ENCODE measurements at regions not wholly inside any gene's neighbourhood (a gene's known extent, or its start where the extent isn't known, plus 50 kb on each side); places are given as distances from the start of the nearest gene placed in this dataset.

GRCh38 chr21:36532769-36533467 is 53.0 kb upstream of the CLDN14 start:
- no peaks in the 10 kb centered on the region for H3K4me1 ChIP-seq (ENCODE audit: control insufficient read depth in 1 of 2, insufficient read depth in 2 of 2, low read length in 2 of 2)
- H3K9ac ChIP-seq (ENCODE audit: low read length): no peak overlapping the region
- H3K79me2 ChIP-seq (ENCODE audit: control insufficient read depth, insufficient read depth, low read length, poor library complexity): no peaks in the 10 kb centered on the region
- no peaks in the 10 kb centered on the region for H3K36me3 ChIP-seq (ENCODE audit: control insufficient read depth in 1 of 2, insufficient read depth in 2 of 2, low read length in 2 of 2)
- no peak overlapping the region for H3K23ac ChIP-seq (ENCODE audit: low read length)
- H3K4me3 ChIP-seq (ENCODE audit: low read depth, low read length): no peak overlapping the region
- no peak for DNase-seq
- no CpG with 5 or more reads among the region's 15 CpGs for WGBS (ENCODE audit: extremely low coverage, insufficient coverage, insufficient read length)
- no peak overlapping the region for H2AFZ ChIP-seq (ENCODE audit: insufficient read depth, low read length, poor library complexity)
- no peak overlapping the region for H4K8ac ChIP-seq (ENCODE audit: low read depth, low read length)
- H3K18ac ChIP-seq (ENCODE audit: low read length): no peak overlapping the region
- no peak overlapping the region for H2BK120ac ChIP-seq (ENCODE audit: insufficient read depth, low read length, poor library complexity)
- H4K91ac ChIP-seq (ENCODE audit: low read depth, low read length): no peak overlapping the region
- no peaks in the 10 kb centered on the region for H3K27me3 ChIP-seq (ENCODE audit: insufficient read depth, low read length)
- no peak overlapping the region for H3K4ac ChIP-seq (ENCODE audit: low read depth, low read length)
- no peak overlapping the region for H2BK5ac ChIP-seq (ENCODE audit: low read depth, low read length, poor library complexity)
- no peaks in the 10 kb centered on the region for H3K79me1 ChIP-seq (ENCODE audit: low read length)
- no peaks in the 10 kb centered on the region for H3K9me3 ChIP-seq (ENCODE audit: insufficient read depth, low read depth, low read length)
- no peak overlapping the region for H3K27ac ChIP-seq (ENCODE audit: low read depth, low read length)
- H2BK12ac ChIP-seq (ENCODE audit: low read length): no peak overlapping the region
- H3K14ac ChIP-seq (ENCODE audit: low read length): no peak overlapping the region
- no peak overlapping the region for H2AK5ac ChIP-seq (ENCODE audit: low read length)
- no peak overlapping the region for H4K12ac ChIP-seq (ENCODE audit: low read depth, low read length)
- no peak overlapping the region for H3K4me2 ChIP-seq (ENCODE audit: low read length)

- Histone ChIP-seq H3K27ac (ENCODE audit: low read depth, low read length) (no peak overlapping the region), H4K12ac (ENCODE audit: low read depth, low read length) (no peak overlapping the region), H3K4ac (ENCODE audit: low read depth, low read length) (no peak overlapping the region), H2BK120ac (ENCODE audit: insufficient read depth, low read length, poor library complexity) (no peak overlapping the region), H3K9ac (ENCODE audit: low read length) (no peak overlapping the region), H3K9me3 (ENCODE audit: insufficient read depth, low read depth, low read length) (no peaks in the 10 kb centered on the region), H2BK12ac (ENCODE audit: low read length) (no peak overlapping the region), H3K79me1 (ENCODE audit: low read length) (no peaks in the 10 kb centered on the region), H3K14ac (ENCODE audit: low read length) (no peak overlapping the region), H3K23ac (ENCODE audit: low read length) (no peak overlapping the region), H3K4me2 (ENCODE audit: low read length) (no peak overlapping the region), H4K91ac (ENCODE audit: low read depth, low read length) (no peak overlapping the region), H3K27me3 (ENCODE audit: insufficient read depth, low read length) (no peaks in the 10 kb centered on the region), H3K4me1 (ENCODE audit: control insufficient read depth in 1 of 2, insufficient read depth in 2 of 2, low read length in 2 of 2) (no peaks in the 10 kb centered on the region), H2AK5ac (ENCODE audit: low read length) (no peak overlapping the region), H3K4me3 (ENCODE audit: low read depth, low read length) (no peak overlapping the region), H3K79me2 (ENCODE audit: control insufficient read depth, insufficient read depth, low read length, poor library complexity) (no peaks in the 10 kb centered on the region), H2AFZ (ENCODE audit: insufficient read depth, low read length, poor library complexity) (no peak overlapping the region), H4K8ac (ENCODE audit: low read depth, low read length) (no peak overlapping the region), H2BK5ac (ENCODE audit: low read depth, low read length, poor library complexity) (no peak overlapping the region), H3K36me3 (ENCODE audit: control insufficient read depth in 1 of 2, insufficient read depth in 2 of 2, low read length in 2 of 2) (no peaks in the 10 kb centered on the region), H3K18ac (ENCODE audit: low read length) (no peak overlapping the region)
- no CpG with 5 or more reads among the region's 6 CpGs for WGBS (ENCODE audit: extremely low coverage, insufficient coverage, insufficient read length)
- DNase-seq: no peak
Measured at GRCh38 chr21:36533468-36533848, 53.5 kb upstream of the CLDN14 start.

GRCh38 chr21:36534656-36535055 is 54.7 kb upstream of the CLDN14 start:
- no peak overlapping the region for H3K9ac ChIP-seq (ENCODE audit: low read length)
- no peaks in the 10 kb centered on the region for H3K27me3 ChIP-seq (ENCODE audit: insufficient read depth, low read length)
- H4K91ac ChIP-seq (ENCODE audit: low read depth, low read length): no peak overlapping the region
- H2AK5ac ChIP-seq (ENCODE audit: low read length): no peak overlapping the region
- no peaks in the 10 kb centered on the region for H3K79me2 ChIP-seq (ENCODE audit: control insufficient read depth, insufficient read depth, low read length, poor library complexity)
- no peak overlapping the region for H2BK5ac ChIP-seq (ENCODE audit: low read depth, low read length, poor library complexity)
- H3K4me2 ChIP-seq (ENCODE audit: low read length): no peak overlapping the region
- H4K8ac ChIP-seq (ENCODE audit: low read depth, low read length): no peak overlapping the region
- peaks cover 5% of the 10 kb centered on the region for H3K9me3 ChIP-seq (ENCODE audit: insufficient read depth, low read depth, low read length)
- no peak overlapping the region for H3K4ac ChIP-seq (ENCODE audit: low read depth, low read length)
- no peak overlapping the region for H2AFZ ChIP-seq (ENCODE audit: insufficient read depth, low read length, poor library complexity)
- H3K23ac ChIP-seq (ENCODE audit: low read length): no peak overlapping the region
- no peaks in the 10 kb centered on the region for H3K36me3 ChIP-seq (ENCODE audit: control insufficient read depth in 1 of 2, insufficient read depth in 2 of 2, low read length in 2 of 2)
- H3K27ac ChIP-seq (ENCODE audit: low read depth, low read length): no peak overlapping the region
- no peaks in the 10 kb centered on the region for H3K79me1 ChIP-seq (ENCODE audit: low read length)
- no peak overlapping the region for H3K4me3 ChIP-seq (ENCODE audit: low read depth, low read length)
- H2BK12ac ChIP-seq (ENCODE audit: low read length): no peak overlapping the region
- H3K14ac ChIP-seq (ENCODE audit: low read length): no peak overlapping the region
- H3K18ac ChIP-seq (ENCODE audit: low read length): no peak overlapping the region
- WGBS (ENCODE audit: extremely low coverage, insufficient coverage, insufficient read length): no CpG with 5 or more reads among the region's 3 CpGs
- H4K12ac ChIP-seq (ENCODE audit: low read depth, low read length): no peak overlapping the region
- no peak for DNase-seq
- H2BK120ac ChIP-seq (ENCODE audit: insufficient read depth, low read length, poor library complexity): no peak overlapping the region
- no peaks in the 10 kb centered on the region for H3K4me1 ChIP-seq (ENCODE audit: control insufficient read depth in 1 of 2, insufficient read depth in 2 of 2, low read length in 2 of 2)

GRCh38 chr21:36535618-36536241 is 55.8 kb upstream of the CLDN14 start:
- Histone ChIP-seq H3K4me3 (ENCODE audit: low read depth, low read length) (no peak overlapping the region), H2AFZ (ENCODE audit: insufficient read depth, low read length, poor library complexity) (no peak overlapping the region), H3K4me2 (ENCODE audit: low read length) (no peak overlapping the region), H3K9me3 (ENCODE audit: insufficient read depth, low read depth, low read length) (peaks cover 8% of the 10 kb centered on the region), H2AK5ac (ENCODE audit: low read length) (no peak overlapping the region), H3K27me3 (ENCODE audit: insufficient read depth, low read length) (no peaks in the 10 kb centered on the region), H2BK120ac (ENCODE audit: insufficient read depth, low read length, poor library complexity) (no peak overlapping the region), H4K8ac (ENCODE audit: low read depth, low read length) (no peak overlapping the region), H3K36me3 (ENCODE audit: control insufficient read depth in 1 of 2, insufficient read depth in 2 of 2, low read length in 2 of 2) (no peaks in the 10 kb centered on the region), H3K9ac (ENCODE audit: low read length) (no peak overlapping the region), H3K79me2 (ENCODE audit: control insufficient read depth, insufficient read depth, low read length, poor library complexity) (no peaks in the 10 kb centered on the region), H3K18ac (ENCODE audit: low read length) (no peak overlapping the region), H3K79me1 (ENCODE audit: low read length) (no peaks in the 10 kb centered on the region), H2BK12ac (ENCODE audit: low read length) (no peak overlapping the region), H3K23ac (ENCODE audit: low read length) (no peak overlapping the region), H4K91ac (ENCODE audit: low read depth, low read length) (no peak overlapping the region), H3K14ac (ENCODE audit: low read length) (no peak overlapping the region), H3K4ac (ENCODE audit: low read depth, low read length) (no peak overlapping the region), H2BK5ac (ENCODE audit: low read depth, low read length, poor library complexity) (no peak overlapping the region), H4K12ac (ENCODE audit: low read depth, low read length) (no peak overlapping the region), H3K27ac (ENCODE audit: low read depth, low read length) (no peak overlapping the region), H3K4me1 (ENCODE audit: control insufficient read depth in 1 of 2, insufficient read depth in 2 of 2, low read length in 2 of 2) (no peaks in the 10 kb centered on the region)
- DNase-seq: no peak
- no CpG with 5 or more reads among the region's 6 CpGs for WGBS (ENCODE audit: extremely low coverage, insufficient coverage, insufficient read length)

Measured in trophoblast cell (in vitro differentiated cells and primary cell).